Astrocyte of the cerebellum (primary cell): ENCODE measurements at regions not wholly inside any gene's neighbourhood (a gene's known extent, or its start where the extent isn't known, plus 50 kb on each side); places are given as distances from the start of the nearest gene placed in this dataset.

Experiments
- DNase-seq: peaks from one replicate; pipeline ENCODE4 v3.0.0-alpha.2; 2011; ENCODE audit warnings: low read depth
- H3K4me3 ChIP-seq: 2 replicates; pipeline ENCODE4 v1.5.1; 2011; ENCODE audit warnings: mild to moderate bottlenecking, low read depth, low read length, moderate library complexity
- CTCF ChIP-seq: IDR thresholded peaks from 2 replicates; pipeline ENCODE4 v1.5.1; 2012; ENCODE audit warnings: low read length, low read depth, moderate library complexity, mild to moderate bottlenecking; ENCODE audit errors: missing control alignments
- in situ Hi-C: cut with HindIII; loops from 2 replicates; pipeline ENCODE4 v1.10.0; 2017; ENCODE audit warnings: low sequenced_read_pairs

DNA sequence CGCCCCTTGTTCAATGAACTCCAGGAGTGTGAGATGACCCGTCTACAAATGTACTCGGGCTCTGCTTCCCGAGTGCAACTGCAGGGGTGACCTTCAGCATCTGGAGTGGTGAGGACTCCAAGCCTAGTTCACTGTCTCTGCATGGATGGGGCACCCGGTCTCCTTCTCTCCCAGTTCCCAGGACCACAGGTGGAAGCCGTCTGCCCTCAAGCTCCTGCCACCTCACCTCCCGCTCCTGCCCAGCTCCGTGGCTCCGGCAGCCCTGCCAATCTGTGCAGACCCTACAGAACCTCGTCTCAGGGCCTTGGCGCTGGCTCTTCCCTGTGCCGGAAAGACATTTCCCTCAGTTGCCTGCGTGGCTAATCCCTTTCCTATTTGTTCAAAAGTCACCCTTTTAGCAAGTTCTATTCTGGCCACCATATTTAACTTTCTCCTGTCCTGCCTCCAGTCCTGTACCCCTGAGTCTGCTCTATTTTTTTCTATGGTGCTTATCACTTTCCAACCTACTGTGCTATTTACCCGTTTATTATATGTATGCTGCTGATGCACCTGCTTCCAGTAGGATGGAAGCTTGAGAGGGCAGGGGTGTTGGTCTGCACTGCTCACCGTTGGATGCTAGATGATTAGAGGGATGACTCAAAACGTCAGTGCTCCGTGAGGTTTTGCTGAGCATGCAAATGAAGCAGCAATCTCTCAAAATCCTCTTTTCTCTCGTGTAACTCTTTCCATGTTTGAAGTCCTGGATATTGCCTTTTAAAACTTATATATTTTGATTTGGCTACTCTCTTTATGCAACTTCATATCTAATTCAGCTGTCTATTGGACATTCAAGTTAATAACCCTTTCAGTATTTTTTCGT lies 641.4 kb downstream of the ACTR3B start:
- no peak overlapping the region for H3K4me3 ChIP-seq
- no peak for DNase-seq
- in situ Hi-C loops = no loop called here
- TF ChIP-seq CTCF = no peak

DNA sequence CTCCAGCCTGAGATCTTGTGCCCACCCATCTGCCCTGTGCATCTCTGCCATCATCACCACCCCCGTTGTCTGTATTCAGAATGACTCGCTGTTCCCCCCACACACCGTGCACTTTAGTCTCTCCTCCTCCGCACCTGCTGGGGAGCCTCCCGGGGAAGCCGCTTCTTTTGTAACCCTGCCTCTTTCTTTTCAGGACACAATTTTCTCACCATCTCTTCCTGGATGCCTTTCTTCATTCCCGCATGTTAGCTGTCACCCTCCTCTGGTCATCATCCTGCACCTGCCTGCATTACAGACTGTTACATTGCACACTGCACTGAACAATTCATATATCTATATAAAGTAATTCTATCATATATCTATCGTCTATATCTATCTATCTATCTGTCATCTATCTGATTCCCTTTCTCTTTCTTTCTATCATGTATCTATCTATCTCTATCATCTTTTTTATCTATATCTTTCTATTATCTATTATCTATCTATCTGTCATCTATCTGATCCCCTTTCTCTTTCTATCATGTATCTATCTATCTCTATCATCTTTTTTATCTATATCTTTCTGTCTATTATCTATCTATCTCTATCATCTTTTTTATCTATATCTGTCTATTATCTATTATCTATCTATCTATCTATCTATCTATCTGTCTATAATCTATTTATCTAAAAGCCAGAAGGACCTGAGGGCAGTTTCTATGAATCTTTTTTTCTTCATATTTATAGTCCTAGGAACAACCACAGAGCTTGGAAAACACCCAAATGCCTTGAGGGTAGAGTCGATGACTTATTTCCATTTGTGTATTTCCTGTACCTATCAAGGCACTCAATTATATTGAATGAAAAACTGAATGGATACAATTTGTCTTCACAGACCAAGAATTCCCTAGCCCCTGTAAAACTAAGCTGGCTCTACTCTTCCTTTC lies 642.5 kb downstream of the ACTR3B start:
- no peak for TF ChIP-seq CTCF
- in situ Hi-C loops = no loop called here
- DNase-seq = no peak
- H3K4me3 ChIP-seq = no peak overlapping the region

DNA sequence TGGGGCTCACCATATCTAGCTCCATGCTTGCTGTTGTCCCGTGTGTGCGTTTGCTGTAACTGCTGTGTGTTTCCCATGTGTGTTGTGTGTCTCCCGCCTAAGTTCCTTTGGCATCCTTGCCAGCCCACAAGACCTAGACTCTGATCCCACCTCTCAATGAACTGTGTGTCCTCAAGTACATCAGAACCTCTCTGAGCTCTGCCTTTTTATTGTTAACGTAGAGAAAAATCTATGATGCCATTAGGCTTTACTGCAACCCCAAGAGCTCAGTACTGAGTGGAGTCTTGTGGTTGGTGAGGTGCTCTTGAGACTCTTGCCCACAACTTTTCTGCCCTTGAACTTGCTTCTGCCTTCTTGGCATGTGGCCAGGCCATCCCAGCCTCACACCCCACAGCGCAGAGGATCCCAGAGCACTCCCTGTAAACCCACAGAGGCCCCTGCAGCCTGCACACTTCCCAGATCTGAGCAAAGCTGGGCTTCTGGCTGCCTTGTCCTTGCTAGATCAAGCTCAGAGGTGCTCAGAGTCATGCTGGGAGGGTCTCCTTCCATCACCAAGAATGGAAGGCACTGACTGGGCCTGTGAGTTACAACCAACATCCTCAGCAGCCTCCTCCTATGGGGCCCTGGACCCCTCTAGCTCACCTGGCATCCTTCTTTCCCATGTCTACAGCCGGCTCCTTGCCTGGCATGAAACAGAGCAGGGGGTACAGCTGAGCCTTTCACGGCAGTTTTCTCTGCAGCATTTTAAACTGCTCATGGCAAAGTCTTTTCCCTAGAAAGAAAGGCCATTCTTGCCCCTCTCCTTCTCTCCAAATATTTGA lies 643.4 kb downstream of the ACTR3B start:
- DNase-seq = no peak
- no peak for TF ChIP-seq CTCF
- no peak overlapping the region for H3K4me3 ChIP-seq
- in situ Hi-C loops = no loop called here

DNA sequence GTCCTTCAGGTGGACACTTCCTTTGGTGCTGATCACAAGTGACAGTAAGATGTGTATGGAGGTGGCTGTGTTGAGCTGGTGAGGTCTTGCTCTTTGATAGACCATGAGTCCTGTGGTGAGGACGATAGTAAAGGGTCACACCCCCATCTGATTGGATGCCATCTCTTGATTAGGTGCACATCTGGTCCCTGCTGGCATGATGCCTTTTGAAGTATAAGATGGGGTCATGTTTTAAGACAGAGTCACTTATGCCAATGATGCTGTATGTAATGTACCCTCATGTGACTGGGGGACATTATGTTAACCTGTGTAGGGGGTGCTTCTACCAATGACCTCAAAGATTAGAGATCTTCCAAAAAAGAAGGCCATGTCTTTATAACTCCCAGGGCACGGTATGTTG lies 644.6 kb downstream of the ACTR3B start:
- no peak overlapping the region for H3K4me3 ChIP-seq
- TF ChIP-seq CTCF = no peak
- no peak for DNase-seq
- in situ Hi-C loops = no loop called here

DNA sequence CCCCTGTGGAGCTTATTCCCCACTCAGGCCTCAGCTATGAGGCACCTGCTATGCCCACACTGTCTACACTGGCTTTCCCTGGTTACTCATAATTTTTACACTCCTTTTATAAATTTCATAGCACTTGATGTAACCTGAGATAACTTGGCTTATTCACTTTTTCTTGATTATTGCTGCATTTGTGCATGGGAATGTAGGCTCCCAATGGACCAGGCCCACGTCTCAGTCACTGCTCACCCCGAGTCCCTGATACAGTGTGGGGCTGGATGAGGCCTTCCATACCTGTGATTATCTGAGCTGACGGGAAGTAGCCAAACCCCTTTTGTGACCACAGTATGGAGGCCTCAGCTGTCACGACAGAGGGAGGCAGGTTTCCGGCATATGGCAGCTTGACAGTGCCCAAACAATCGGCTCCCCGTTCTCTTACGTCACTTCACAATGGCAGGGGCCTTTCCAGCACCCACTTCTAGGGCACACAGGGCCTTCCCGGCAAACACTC lies 645.3 kb downstream of the ACTR3B start:
- DNase-seq = no peak
- H3K4me3 ChIP-seq = no peak overlapping the region
- in situ Hi-C loops = no loop called here
- no peak for TF ChIP-seq CTCF
